Testis (tissue), 2 donors: ENCODE measurements at regions not wholly inside any gene's neighbourhood (a gene's known extent, or its start where the extent isn't known, plus 50 kb on each side); places are given as distances from the start of the nearest gene placed in this dataset.

Experiments used
- POLR2A ChIP-seq: fragments of 450-650 bp; IDR thresholded peaks from one replicate; pipeline ENCODE4 v1.6.1; 2017; ENCODE audit warnings: antibody characterized with exemption, mild to moderate bottlenecking, moderate library complexity
- TF ChIP-seq, protein P1 (sequence below), 3 experiments: fragments of 450-650 bp in 2 of 3; fragments of 200-600 bp in 1 of 3; sonication (generic) in 1 of 3; IDR thresholded peaks; one replicate each; pipeline ENCODE4 v1.5.1; 2016 to 2019; ENCODE audit warnings: antibody characterized with exemption in 3 of 3, mild to moderate bottlenecking in 2 of 3, moderate library complexity in 1 of 3

GRCh38 chr1:8232036-8232757 lies 85.7 kb upstream of the SLC45A1 start:
- TF ChIP-seq, protein P1, sequence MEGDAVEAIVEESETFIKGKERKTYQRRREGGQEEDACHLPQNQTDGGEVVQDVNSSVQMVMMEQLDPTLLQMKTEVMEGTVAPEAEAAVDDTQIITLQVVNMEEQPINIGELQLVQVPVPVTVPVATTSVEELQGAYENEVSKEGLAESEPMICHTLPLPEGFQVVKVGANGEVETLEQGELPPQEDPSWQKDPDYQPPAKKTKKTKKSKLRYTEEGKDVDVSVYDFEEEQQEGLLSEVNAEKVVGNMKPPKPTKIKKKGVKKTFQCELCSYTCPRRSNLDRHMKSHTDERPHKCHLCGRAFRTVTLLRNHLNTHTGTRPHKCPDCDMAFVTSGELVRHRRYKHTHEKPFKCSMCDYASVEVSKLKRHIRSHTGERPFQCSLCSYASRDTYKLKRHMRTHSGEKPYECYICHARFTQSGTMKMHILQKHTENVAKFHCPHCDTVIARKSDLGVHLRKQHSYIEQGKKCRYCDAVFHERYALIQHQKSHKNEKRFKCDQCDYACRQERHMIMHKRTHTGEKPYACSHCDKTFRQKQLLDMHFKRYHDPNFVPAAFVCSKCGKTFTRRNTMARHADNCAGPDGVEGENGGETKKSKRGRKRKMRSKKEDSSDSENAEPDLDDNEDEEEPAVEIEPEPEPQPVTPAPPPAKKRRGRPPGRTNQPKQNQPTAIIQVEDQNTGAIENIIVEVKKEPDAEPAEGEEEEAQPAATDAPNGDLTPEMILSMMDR (IDR thresholded peaks at IDR 0.05): no peak
- TF ChIP-seq POLR2A: no peak
